ENCODE measurements at regions not wholly inside any gene's neighbourhood (a gene's known extent, or its start where the extent isn't known, plus 50 kb on each side); places are given as distances from the start of the nearest gene placed in this dataset.

DNA sequence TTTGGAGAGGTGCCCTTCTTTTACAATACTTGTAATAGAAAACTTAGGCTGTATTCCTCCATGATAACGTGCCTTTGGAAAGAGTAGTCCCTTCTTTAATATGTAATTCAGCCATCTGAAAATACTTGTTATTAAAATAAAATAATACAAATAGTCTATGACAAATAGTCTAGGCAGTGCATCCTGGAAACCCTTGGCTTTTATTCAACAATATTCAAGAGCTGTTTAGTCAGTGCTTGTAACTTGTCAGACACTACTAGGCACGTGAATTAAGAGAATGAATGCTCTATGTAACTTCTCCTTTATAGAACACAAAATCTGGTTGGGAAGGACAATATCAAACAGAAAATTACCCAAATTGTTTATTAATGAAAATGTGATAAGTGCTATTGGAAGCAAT is 388.2 kb downstream of the MTX2 start:
- TF ChIP-seq, protein P1, sequence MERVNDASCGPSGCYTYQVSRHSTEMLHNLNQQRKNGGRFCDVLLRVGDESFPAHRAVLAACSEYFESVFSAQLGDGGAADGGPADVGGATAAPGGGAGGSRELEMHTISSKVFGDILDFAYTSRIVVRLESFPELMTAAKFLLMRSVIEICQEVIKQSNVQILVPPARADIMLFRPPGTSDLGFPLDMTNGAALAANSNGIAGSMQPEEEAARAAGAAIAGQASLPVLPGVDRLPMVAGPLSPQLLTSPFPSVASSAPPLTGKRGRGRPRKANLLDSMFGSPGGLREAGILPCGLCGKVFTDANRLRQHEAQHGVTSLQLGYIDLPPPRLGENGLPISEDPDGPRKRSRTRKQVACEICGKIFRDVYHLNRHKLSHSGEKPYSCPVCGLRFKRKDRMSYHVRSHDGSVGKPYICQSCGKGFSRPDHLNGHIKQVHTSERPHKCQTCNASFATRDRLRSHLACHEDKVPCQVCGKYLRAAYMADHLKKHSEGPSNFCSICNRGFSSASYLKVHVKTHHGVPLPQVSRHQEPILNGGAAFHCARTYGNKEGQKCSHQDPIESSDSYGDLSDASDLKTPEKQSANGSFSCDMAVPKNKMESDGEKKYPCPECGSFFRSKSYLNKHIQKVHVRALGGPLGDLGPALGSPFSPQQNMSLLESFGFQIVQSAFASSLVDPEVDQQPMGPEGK (CRISPR knock-in tag; IDR thresholded peaks at IDR 0.05; ENCODE audit: borderline replicate concordance): no peak
- no peak for TF ChIP-seq RARB (CRISPR knock-in tag; IDR thresholded peaks at IDR 0.05)
- no peak for TF ChIP-seq TCF4 (CRISPR knock-in tag; IDR thresholded peaks at IDR 0.05; ENCODE audit: borderline replicate concordance)
- no peak for TF ChIP-seq SNAI2 (CRISPR knock-in tag; IDR thresholded peaks at IDR 0.05)
- TF ChIP-seq ZFP30 (CRISPR knock-in tag; IDR thresholded peaks at IDR 0.05): no peak
